HCT116 (cell line): ENCODE measurements at regions not wholly inside any gene's neighbourhood (a gene's known extent, or its start where the extent isn't known, plus 50 kb on each side); places are given as distances from the start of the nearest gene placed in this dataset.

ENCODE experiments used
- EZH2phosphoT487 ChIP-seq: fragments of 200-600 bp; IDR thresholded peaks from 2 replicates; pipeline ENCODE4 v1.6.1; 2018; ENCODE audit warnings: antibody characterized with exemption, borderline replicate concordance
- POLR2A ChIP-seq: IDR thresholded peaks from 2 replicates; pipeline ENCODE4 v1.7.0; 2011; ENCODE audit warnings: borderline replicate concordance; ENCODE audit not compliant: insufficient read depth, insufficient read length; ENCODE audit errors: extremely low read depth
- TF ChIP-seq, protein P1 (sequence below): IDR thresholded peaks from 2 replicates; pipeline ENCODE4 v1.6.1; 2012

DNA sequence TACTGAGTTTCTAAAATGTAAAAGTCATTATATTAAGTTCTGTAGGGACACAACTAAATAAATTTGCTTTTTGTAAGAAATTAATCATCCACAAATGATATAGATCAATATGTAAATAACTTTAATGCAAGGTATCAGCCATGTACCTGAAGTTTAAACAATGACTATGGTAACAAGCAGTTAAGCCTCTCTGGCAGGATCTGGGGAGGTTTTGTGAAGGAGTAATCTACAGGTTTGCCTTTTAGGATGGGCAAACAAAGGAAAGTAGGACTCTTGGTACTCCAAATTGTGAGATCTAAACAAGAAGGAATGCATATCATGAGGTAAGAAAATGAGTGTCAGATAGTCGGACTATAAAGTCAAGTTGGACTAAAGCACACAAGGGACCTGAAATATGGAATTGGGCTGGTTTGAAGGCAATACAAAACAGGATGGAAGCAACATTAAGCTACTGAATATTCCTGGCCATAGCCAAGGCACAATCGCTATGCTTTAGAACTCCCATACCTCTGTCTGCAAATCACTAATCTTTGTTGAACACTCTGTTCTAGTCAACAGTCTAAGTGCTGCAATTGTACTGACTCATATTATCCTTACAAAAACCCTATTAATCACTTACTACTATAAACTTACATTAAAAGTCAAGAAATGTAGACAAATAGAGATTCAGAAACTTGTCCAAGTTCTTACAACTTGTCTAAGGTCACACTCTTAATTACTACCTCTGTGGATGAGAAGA is 412.8 kb downstream of the DIPK2A start:
- TF ChIP-seq, protein P1, sequence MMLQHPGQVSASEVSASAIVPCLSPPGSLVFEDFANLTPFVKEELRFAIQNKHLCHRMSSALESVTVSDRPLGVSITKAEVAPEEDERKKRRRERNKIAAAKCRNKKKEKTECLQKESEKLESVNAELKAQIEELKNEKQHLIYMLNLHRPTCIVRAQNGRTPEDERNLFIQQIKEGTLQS, result no peak
- TF ChIP-seq POLR2A, result no peak
- TF ChIP-seq EZH2phosphoT487, result no peak
